AG04449 (cell line): ENCODE measurements at regions not wholly inside any gene's neighbourhood (a gene's known extent, or its start where the extent isn't known, plus 50 kb on each side); places are given as distances from the start of the nearest gene placed in this dataset.

Source experiments
- CTCF ChIA-PET: fragments of 350-600 bp; formaldehyde crosslinking; extraction: SDS; loops from one replicate; lab custom pipeline; 2021; ENCODE audit warnings: antibody characterized with exemption; lab: Yijun Ruan, JAX
- POLR2A ChIA-PET: fragments of 400-600, 350-600 bp; formaldehyde crosslinking; extraction: SDS; loops from one replicate; lab custom pipeline; 2020; ENCODE audit warnings: antibody characterized with exemption, inconsistent platforms; lab: Yijun Ruan, JAX
- DNase-seq: peaks from one replicate; pipeline ENCODE4 v3.0.0-alpha.2; 2010; ENCODE audit warnings: low read depth, low spot score
- H3K4me3 ChIP-seq: 2 replicates; pipeline ENCODE4 v1.5.1; 2011; ENCODE audit warnings: low read depth, mild to moderate bottlenecking, control low read depth, low read length
- TF ChIP-seq, protein P1 (sequence below): IDR thresholded peaks from one replicate; pipeline ENCODE4 v1.5.1; 2011; ENCODE audit warnings: mild to moderate bottlenecking, moderate library complexity, low read length, control low read depth, inconsistent platforms; ENCODE audit not compliant: insufficient read depth; ENCODE audit errors: missing control alignments

DNA sequence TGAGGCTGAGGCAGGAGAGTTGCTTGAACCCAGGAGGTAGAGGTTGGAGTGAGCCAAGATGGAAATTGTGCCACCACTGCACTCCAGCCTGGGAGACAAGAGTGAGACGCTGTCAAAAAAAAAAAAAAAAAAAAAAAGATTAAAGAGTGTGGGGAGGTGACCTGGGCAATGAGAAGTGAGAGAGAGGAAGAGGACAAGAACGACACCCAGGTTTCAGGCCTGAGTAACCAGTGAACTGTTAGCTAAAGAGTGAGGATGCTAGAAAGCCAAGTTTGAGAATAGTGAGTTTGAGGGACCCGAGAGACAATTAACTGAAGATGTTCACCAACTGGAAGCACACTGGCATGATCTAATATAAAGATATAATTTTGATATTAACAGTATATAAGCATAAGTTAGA lies 85.4 kb upstream of the TNFAIP3 start:
- no peak for DNase-seq
- ChIA-PET CTCF (interaction anchor here (1.4 to 2.5 kb wide), 3 partner anchors 12 to 86 kb away, joined by 3 to 8 read pairs (median 7); partner anchors contain the start of gene TNFAIP3), POLR2A (no interaction called here)
- TF ChIP-seq, protein P1, sequence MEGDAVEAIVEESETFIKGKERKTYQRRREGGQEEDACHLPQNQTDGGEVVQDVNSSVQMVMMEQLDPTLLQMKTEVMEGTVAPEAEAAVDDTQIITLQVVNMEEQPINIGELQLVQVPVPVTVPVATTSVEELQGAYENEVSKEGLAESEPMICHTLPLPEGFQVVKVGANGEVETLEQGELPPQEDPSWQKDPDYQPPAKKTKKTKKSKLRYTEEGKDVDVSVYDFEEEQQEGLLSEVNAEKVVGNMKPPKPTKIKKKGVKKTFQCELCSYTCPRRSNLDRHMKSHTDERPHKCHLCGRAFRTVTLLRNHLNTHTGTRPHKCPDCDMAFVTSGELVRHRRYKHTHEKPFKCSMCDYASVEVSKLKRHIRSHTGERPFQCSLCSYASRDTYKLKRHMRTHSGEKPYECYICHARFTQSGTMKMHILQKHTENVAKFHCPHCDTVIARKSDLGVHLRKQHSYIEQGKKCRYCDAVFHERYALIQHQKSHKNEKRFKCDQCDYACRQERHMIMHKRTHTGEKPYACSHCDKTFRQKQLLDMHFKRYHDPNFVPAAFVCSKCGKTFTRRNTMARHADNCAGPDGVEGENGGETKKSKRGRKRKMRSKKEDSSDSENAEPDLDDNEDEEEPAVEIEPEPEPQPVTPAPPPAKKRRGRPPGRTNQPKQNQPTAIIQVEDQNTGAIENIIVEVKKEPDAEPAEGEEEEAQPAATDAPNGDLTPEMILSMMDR, result no peak
- no peak overlapping the region for H3K4me3 ChIP-seq

GRCh38 chr6:137782166-137783039 lies 84.7 kb upstream of the TNFAIP3 start:
- ChIA-PET POLR2A (no interaction called here), CTCF (interaction anchor here (1.1 to 4.0 kb wide), 4 partner anchors 11 to 85 kb away, joined by 3 to 15 read pairs (median 5); partner anchors contain the start of gene TNFAIP3)
- TF ChIP-seq, protein P1, result no peak
- no peak overlapping the region for H3K4me3 ChIP-seq
- no peak for DNase-seq

DNA sequence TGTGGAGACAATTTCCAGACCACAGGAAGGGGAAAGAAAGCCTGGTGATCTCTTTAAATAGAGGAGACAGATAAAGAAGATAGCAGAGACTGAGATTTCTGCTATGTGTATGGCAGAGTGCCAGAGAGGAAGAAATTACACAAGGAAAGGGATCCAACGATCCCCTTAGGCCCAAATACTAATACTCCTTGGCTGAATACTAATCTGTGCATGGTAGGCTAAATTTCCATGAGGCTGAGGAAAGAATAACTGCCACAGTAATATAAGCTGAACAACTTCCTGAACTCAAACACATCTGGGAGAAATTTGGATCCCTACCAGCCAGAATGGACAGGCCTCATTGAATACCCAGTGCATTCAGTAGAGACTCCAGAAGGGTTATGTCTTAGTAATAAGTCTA lies 83.3 kb upstream of the TNFAIP3 start:
- TF ChIP-seq, protein P1, result no peak
- no peak for DNase-seq
- H3K4me3 ChIP-seq, result no peak overlapping the region
- ChIA-PET POLR2A (no interaction called here), CTCF (interaction anchor here (2.0 to 4.0 kb wide), 3 partner anchors 10 to 161 kb away, joined by 5 to 15 read pairs (median 7); no protein-coding TSS in a partner anchor)

DNA sequence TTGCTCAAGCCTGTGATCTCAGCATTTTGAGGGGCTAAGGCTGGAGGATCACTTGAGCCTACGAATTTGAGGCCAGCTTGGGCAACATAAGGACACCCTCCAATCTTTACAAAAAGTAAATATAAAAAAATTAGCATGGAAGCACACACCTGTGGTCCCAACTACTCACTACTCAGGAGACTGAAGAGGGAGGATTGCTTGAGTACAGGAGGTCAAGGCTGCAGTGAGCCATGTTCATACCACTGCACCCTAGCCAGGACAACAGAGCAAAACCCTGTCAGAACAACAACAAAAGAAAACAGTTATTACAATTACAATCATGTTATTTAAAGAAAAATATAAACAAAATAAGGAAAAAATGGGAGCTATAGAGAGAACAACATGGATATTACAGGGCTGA lies 82.5 kb upstream of the TNFAIP3 start:
- TF ChIP-seq, protein P1, result no peak
- ChIA-PET POLR2A (no interaction called here), CTCF (interaction anchor here (0.8 to 4.0 kb wide), 4 partner anchors 15 to 160 kb away, joined by 3 to 15 read pairs (median 4); no protein-coding TSS in a partner anchor)
- H3K4me3 ChIP-seq, result no peak overlapping the region
- DNase-seq, result no peak

GRCh38 chr6:137787016-137787415 lies 80.0 kb upstream of the TNFAIP3 start:
- CTCF ChIA-PET, result interaction anchor here (1.7 to 4.5 kb wide), 2 partner anchors 9 to 12 kb away, joined by 5 to 26 read pairs; no protein-coding TSS in a partner anchor
- POLR2A ChIA-PET, result no interaction called here

More at GRCh38 chr6:137787016-137787415, 80.0 kb upstream of the TNFAIP3 start:
- no peak for DNase-seq
- no peak overlapping the region for H3K4me3 ChIP-seq
- TF ChIP-seq, protein P1, result no peak
